IMR-90 (cell line): ENCODE measurements at regions not wholly inside any gene's neighbourhood (a gene's known extent, or its start where the extent isn't known, plus 50 kb on each side); places are given as distances from the start of the nearest gene placed in this dataset.

Experiments used
- ATAC-seq: fragments of 200-7000 bp; cut with Tn5 transposase; 2 replicates; pipeline ENCODE4 v1.9.1; 2020; ENCODE audit warnings: low read depth, mild to moderate bottlenecking, moderate library complexity
- BruUV-seq: library from RNA; stranded (reverse); fragments of 400-500 nt; replicated peaks from 2 replicates; lab custom pipeline; 2021; lab: Mats Ljungman, UMichigan
- CTCF ChIA-PET: fragments of 300-600 bp; formaldehyde crosslinking; extraction: SDS; loops from one replicate; lab custom pipeline; 2021; ENCODE audit warnings: antibody characterized with exemption; lab: Yijun Ruan, JAX
- POLR2A ChIA-PET: fragments of 300-600 bp; sonication (Branson Sonifier 250); formaldehyde crosslinking; loops from one replicate; lab custom pipeline; 2022; ENCODE audit warnings: antibody characterized with exemption; ENCODE audit not compliant: unreplicated experiment; lab: Charles Lee
- DNase-seq: peaks from one replicate; pipeline ENCODE4 v3.0.0; 2013
- H2AFZ ChIP-seq: replicated peaks from 2 replicates; pipeline ENCODE3; 2013; ENCODE audit warnings: low read length, mild to moderate bottlenecking; ENCODE audit not compliant: poor library complexity
- H2AK5ac ChIP-seq: 2 replicates; pipeline ENCODE4 v1.6.1; 2013; ENCODE audit warnings: low read depth, low read length, inconsistent platforms
- H2AK9ac ChIP-seq: replicated peaks from 2 replicates; pipeline ENCODE3; 2013; ENCODE audit warnings: mild to moderate bottlenecking, low read depth, low read length, moderate library complexity; ENCODE audit not compliant: poor library complexity
- H2BK120ac ChIP-seq: 2 replicates; pipeline ENCODE4 v1.6.1; 2013; ENCODE audit warnings: low read depth, low read length, inconsistent platforms
- H2BK15ac ChIP-seq: 3 replicates; pipeline ENCODE4 v1.6.1; 2013; ENCODE audit warnings: low read depth, low read length, inconsistent platforms
- H2BK20ac ChIP-seq: 2 replicates; pipeline ENCODE4 v1.6.1; 2013; ENCODE audit warnings: low read depth, mild to moderate bottlenecking, inconsistent platforms, low read length, moderate library complexity
- H2BK5ac ChIP-seq: 2 replicates; pipeline ENCODE4 v1.6.1; 2013; ENCODE audit warnings: mild to moderate bottlenecking, low read depth, low read length, inconsistent platforms; ENCODE audit not compliant: poor library complexity, severe bottlenecking
- H3K14ac ChIP-seq: replicated peaks from 2 replicates; pipeline ENCODE4 v1.6.1; 2013; ENCODE audit warnings: low read depth, low read length, inconsistent platforms
- H3K18ac ChIP-seq: 2 replicates; pipeline ENCODE4 v1.6.1; 2013; ENCODE audit warnings: low read depth, low read length, control low read depth
- H3K23ac ChIP-seq: 2 replicates; pipeline ENCODE4 v1.6.1; 2013; ENCODE audit warnings: low read depth, low read length, inconsistent platforms
- H3K27ac ChIP-seq: 2 replicates; pipeline ENCODE4 v1.5.1; 2013; ENCODE audit warnings: mild to moderate bottlenecking, control low read depth, low read length; ENCODE audit not compliant: insufficient read depth
- H3K27me3 ChIP-seq: 2 replicates; pipeline ENCODE4 v1.6.1; 2013; ENCODE audit warnings: low read length; ENCODE audit not compliant: control insufficient read depth, insufficient read depth
- H3K36me3 ChIP-seq: 2 replicates; pipeline ENCODE4 v1.6.1; 2013; ENCODE audit warnings: low read length, mixed read lengths; ENCODE audit not compliant: control insufficient read depth, insufficient read depth
- H3K4ac ChIP-seq: 2 replicates; pipeline ENCODE4 v1.6.1; 2013; ENCODE audit warnings: low read depth, low read length, inconsistent platforms
- H3K4me1 ChIP-seq: 2 replicates; pipeline ENCODE4 v1.6.1; 2013; ENCODE audit warnings: low read length, mixed read lengths; ENCODE audit not compliant: control insufficient read depth, insufficient read depth
- H3K4me2 ChIP-seq: 2 replicates; pipeline ENCODE4 v1.6.1; 2013; ENCODE audit warnings: low read depth, mild to moderate bottlenecking, control low read depth, low read length, moderate library complexity
- H3K4me3 ChIP-seq: 2 replicates; pipeline ENCODE4 v1.5.1; 2013; ENCODE audit warnings: low read depth, mild to moderate bottlenecking, control low read depth, low read length, moderate library complexity; ENCODE audit not compliant: insufficient read depth
- H3K56ac ChIP-seq: 2 replicates; pipeline ENCODE4 v1.6.1; 2013; ENCODE audit warnings: low read length, inconsistent platforms; ENCODE audit not compliant: insufficient read depth; ENCODE audit errors: extremely low read depth
- H3K79me1 ChIP-seq, 2 experiments: 2 replicates each; pipeline ENCODE4 v1.6.1; 2013; ENCODE audit warnings: low read length in 2 of 2, inconsistent platforms in 1 of 2, low read depth in 1 of 2
- H3K9ac ChIP-seq: 2 replicates; pipeline ENCODE4 v1.6.1; 2013; ENCODE audit warnings: low read depth, low read length, control low read depth
- H3K9me1 ChIP-seq: 2 replicates; pipeline ENCODE4 v1.6.1; 2013; ENCODE audit warnings: low read length, inconsistent platforms; ENCODE audit not compliant: insufficient read depth
- H3K9me3 ChIP-seq: 2 replicates; pipeline ENCODE4 v1.6.1; 2013; ENCODE audit warnings: low read length; ENCODE audit not compliant: control insufficient read depth, insufficient read depth
- H4K20me1 ChIP-seq: 2 replicates; pipeline ENCODE4 v1.6.1; 2013; ENCODE audit warnings: low read length, inconsistent platforms; ENCODE audit not compliant: insufficient read depth
- H4K5ac ChIP-seq: 2 replicates; pipeline ENCODE4 v1.6.1; 2013; ENCODE audit warnings: mild to moderate bottlenecking, low read depth, low read length, control low read depth
- H4K8ac ChIP-seq, 2 experiments: 2 replicates each; pipeline ENCODE4 v1.6.1; 2013; ENCODE audit warnings: low read depth in 2 of 2, low read length in 2 of 2, control low read depth in 1 of 2, inconsistent platforms in 1 of 2
- H4K91ac ChIP-seq: 2 replicates; pipeline ENCODE4 v1.6.1; 2013; ENCODE audit warnings: low read depth, low read length, inconsistent platforms; ENCODE audit not compliant: insufficient read depth
- BHLHE40 ChIP-seq: fragments of 150-350 bp; IDR thresholded peaks from 2 replicates; pipeline ENCODE4 v1.6.1; 2016; ENCODE audit warnings: mild to moderate bottlenecking, low read depth, low read length
- CEBPB ChIP-seq: IDR thresholded peaks from 2 replicates; pipeline ENCODE4 v1.6.1; 2012; ENCODE audit warnings: low read depth, low read length, improper control_type of control experiment
- CHD1 ChIP-seq: IDR thresholded peaks from 2 replicates; pipeline ENCODE4 v1.6.1; 2012; ENCODE audit warnings: low read depth, low read length, improper control_type of control experiment
- FOS ChIP-seq: fragments of 150-350 bp; IDR thresholded peaks from 2 replicates; pipeline ENCODE4 v1.6.1; 2016; ENCODE audit warnings: low read depth, low read length
- MAFK ChIP-seq: IDR thresholded peaks from 2 replicates; pipeline ENCODE4 v1.6.1; 2012; ENCODE audit warnings: low read depth, low read length, improper control_type of control experiment
- MAZ ChIP-seq: IDR thresholded peaks from 2 replicates; pipeline ENCODE4 v1.6.1; 2012; ENCODE audit warnings: low read depth, mild to moderate bottlenecking, low read length, improper control_type of control experiment, moderate library complexity, borderline replicate concordance
- NFE2L2 ChIP-seq: fragments of 150-350 bp; IDR thresholded peaks from 2 replicates; pipeline ENCODE4 v1.6.1; 2016; ENCODE audit warnings: low read depth, mild to moderate bottlenecking, low read length
- POLR2A ChIP-seq: IDR thresholded peaks from 2 replicates; pipeline ENCODE4 v1.6.1; 2012; ENCODE audit warnings: mild to moderate bottlenecking, low read depth, low read length
- RAD21 ChIP-seq: IDR thresholded peaks from 2 replicates; pipeline ENCODE4 v1.6.1; 2012; ENCODE audit warnings: low read length, improper control_type of control experiment
- RCOR1 ChIP-seq: IDR thresholded peaks from 2 replicates; pipeline ENCODE4 v1.6.1; 2012; ENCODE audit warnings: mild to moderate bottlenecking, low read length, improper control_type of control experiment; ENCODE audit not compliant: insufficient replicate concordance
- RFX5 ChIP-seq: IDR thresholded peaks from 2 replicates; pipeline ENCODE4 v1.8.0; 2012; ENCODE audit warnings: low read depth, mild to moderate bottlenecking, low read length, moderate library complexity
- SMC3 ChIP-seq: fragments of 150-350 bp; IDR thresholded peaks from 2 replicates; pipeline ENCODE4 v1.6.1; 2016; ENCODE audit warnings: low read depth, mild to moderate bottlenecking, antibody characterized with exemption, low read length, moderate library complexity
- USF2 ChIP-seq: fragments of 150-350 bp; IDR thresholded peaks from 2 replicates; pipeline ENCODE4 v1.6.1; 2017; ENCODE audit warnings: mild to moderate bottlenecking, antibody characterized with exemption, low read length, low read depth
- WGBS, 2 experiments: methylation state at CpG; one replicate each; pipeline versions ENCODE4 v1.1.5 to v1.1.7; 2013; ENCODE audit warnings: missing lambda C conversion rate in 2 of 2; ENCODE audit not compliant: insufficient read length in 1 of 2; ENCODE audit errors: extremely low coverage in 2 of 2; 5-methylcytosine and 5-hydroxymethylcytosine counted together
- dilution Hi-C: fragments of 300-500 bp; cut with HindIII; formaldehyde crosslinking; loops from one replicate; pipeline ENCODE4 v1.14.3; 2018; ENCODE audit warnings: low sequenced_read_pairs; ENCODE audit not compliant: unreplicated experiment
- in situ Hi-C: fragments of 300-500 bp; cut with MboI; formaldehyde crosslinking; loops from 3 replicates; pipeline ENCODE4 v1.14.3; 2019; ENCODE audit warnings: low sequenced_read_pairs, inconsistent platforms, mixed read lengths
- intact Hi-C: fragments of 100-400 bp; cut with micrococcal nuclease; formaldehyde crosslinking; loops from 2 replicates; pipeline ENCODE4 v1.10.0; 2022
- TF ChIP-seq, protein P1 (sequence below): conservative IDR thresholded peaks from 2 replicates; pipeline ENCODE4 v1.5.1; 2012; ENCODE audit warnings: mild to moderate bottlenecking, low read depth, low read length, improper control_type of control experiment

DNA sequence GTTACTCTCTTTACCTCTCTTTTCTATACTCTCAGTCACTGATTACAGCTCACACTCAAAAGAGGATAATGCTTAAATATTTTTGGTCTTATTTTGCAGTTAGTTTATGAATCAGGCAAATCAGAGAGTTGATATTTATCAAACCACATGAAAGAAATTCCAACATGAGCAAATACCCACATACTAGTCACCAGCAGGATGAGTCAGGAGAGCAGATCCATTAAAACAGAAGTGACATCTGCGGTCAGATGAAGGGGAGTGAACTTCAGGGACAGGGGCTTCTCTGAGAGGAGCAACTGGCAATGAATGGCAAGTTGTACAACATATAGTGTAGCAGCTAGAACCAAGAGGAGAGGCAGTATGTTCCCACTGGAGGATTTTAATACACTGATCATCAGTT lies 258.7 kb downstream of the SYT10 start:
- Histone ChIP-seq H4K8ac (no peak overlapping the region), H3K4ac (no peak overlapping the region), H4K91ac (no peak overlapping the region), H3K9me1 (no peaks in the 10 kb centered on the region), H2AK5ac (no peak overlapping the region), H3K27ac (no peak overlapping the region), H2AK9ac (no peak overlapping the region), H3K9me3 (peaks cover 7% of the 10 kb centered on the region), H3K14ac (no peak overlapping the region), H3K23ac (no peak overlapping the region), H3K4me2 (no peak overlapping the region), H3K9ac (no peak overlapping the region), H3K27me3 (no peaks in the 10 kb centered on the region), H2AFZ (no peak overlapping the region), H4K5ac (no peak overlapping the region), H3K18ac (no peak overlapping the region), H3K4me1 (no peaks in the 10 kb centered on the region), H3K36me3 (no peaks in the 10 kb centered on the region), H2BK120ac (no peak overlapping the region), H3K56ac (no peak overlapping the region), H3K79me1 (no peaks in the 10 kb centered on the region), H2BK5ac (no peak overlapping the region), H3K4me3 (no peak overlapping the region), H2BK15ac (no peak overlapping the region), H2BK20ac (no peak overlapping the region), H4K20me1 (no peaks in the 10 kb centered on the region)
- no peak for ATAC-seq
- intact Hi-C loops (no loop called here), dilution Hi-C loops (no loop called here), in situ Hi-C loops (no loop called here)
- WGBS, 2 experiments, result no CpG with 5 or more reads among the region's 1 CpG
- BruUV-seq, result no TSS peak
- ChIA-PET POLR2A (no interaction called here), CTCF (no interaction called here)
- TF ChIP-seq FOS (no peak), BHLHE40 (no peak), MAFK (no peak), CHD1 (no peak), CEBPB (no peak), MAZ (no peak), RAD21 (no peak), RCOR1 (no peak), USF2 (no peak), RFX5 (no peak), SMC3 (no peak), NFE2L2 (no peak), POLR2A (no peak)
- TF ChIP-seq, protein P1, sequence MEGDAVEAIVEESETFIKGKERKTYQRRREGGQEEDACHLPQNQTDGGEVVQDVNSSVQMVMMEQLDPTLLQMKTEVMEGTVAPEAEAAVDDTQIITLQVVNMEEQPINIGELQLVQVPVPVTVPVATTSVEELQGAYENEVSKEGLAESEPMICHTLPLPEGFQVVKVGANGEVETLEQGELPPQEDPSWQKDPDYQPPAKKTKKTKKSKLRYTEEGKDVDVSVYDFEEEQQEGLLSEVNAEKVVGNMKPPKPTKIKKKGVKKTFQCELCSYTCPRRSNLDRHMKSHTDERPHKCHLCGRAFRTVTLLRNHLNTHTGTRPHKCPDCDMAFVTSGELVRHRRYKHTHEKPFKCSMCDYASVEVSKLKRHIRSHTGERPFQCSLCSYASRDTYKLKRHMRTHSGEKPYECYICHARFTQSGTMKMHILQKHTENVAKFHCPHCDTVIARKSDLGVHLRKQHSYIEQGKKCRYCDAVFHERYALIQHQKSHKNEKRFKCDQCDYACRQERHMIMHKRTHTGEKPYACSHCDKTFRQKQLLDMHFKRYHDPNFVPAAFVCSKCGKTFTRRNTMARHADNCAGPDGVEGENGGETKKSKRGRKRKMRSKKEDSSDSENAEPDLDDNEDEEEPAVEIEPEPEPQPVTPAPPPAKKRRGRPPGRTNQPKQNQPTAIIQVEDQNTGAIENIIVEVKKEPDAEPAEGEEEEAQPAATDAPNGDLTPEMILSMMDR, result no peak
- DNase-seq, result no peak
